Inflammatory macrophage (primary cell): ENCODE measurements at regions not wholly inside any gene's neighbourhood (a gene's known extent, or its start where the extent isn't known, plus 50 kb on each side); places are given as distances from the start of the nearest gene placed in this dataset.

Source experiments
- DNase-seq, 2 donors: peaks; one replicate each; pipeline ENCODE4 v3.0.0-alpha.2; 2020 to 2022

DNA sequence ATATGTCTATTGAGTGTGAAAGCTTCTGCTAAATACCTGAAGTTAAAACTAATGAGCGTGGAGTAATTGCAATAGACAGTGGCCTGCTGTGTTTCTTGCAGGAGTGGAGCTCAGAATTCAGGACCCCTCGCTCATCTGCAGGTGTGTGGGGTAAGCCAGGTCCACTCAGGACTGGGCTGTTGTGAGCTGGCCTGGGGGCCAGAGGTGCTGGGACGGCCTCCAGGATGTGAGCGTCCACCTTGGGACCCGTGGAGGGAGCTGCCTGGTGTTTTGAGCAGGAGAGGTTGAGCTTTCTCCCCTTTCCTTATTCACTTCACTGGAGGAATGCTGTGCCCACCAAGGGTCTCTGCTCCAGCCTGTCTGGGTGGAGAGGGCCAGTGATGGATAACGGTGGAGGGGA lies 681.2 kb downstream of the BRD1 start:
- DNase-seq, result no peak

DNA sequence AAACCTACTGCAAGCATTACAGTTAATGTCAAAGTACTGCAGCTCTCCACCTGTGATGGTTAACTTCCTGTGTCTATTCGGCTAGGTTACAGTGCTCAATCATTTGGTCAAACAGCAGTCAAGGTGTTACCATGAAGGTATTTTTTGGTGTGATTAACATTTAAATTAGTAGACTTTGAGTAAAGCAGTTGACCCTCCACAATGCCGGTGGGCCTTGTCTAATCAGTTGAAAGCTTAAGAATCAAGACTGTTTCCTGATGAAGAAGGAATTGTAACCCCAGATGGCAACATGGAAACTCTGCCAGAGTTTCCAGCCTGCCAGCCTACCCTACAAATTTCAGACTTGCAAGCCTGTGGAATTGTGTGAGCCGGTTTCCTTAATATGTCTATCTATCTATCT lies 683.9 kb downstream of the BRD1 start:
- no peak for DNase-seq

DNA sequence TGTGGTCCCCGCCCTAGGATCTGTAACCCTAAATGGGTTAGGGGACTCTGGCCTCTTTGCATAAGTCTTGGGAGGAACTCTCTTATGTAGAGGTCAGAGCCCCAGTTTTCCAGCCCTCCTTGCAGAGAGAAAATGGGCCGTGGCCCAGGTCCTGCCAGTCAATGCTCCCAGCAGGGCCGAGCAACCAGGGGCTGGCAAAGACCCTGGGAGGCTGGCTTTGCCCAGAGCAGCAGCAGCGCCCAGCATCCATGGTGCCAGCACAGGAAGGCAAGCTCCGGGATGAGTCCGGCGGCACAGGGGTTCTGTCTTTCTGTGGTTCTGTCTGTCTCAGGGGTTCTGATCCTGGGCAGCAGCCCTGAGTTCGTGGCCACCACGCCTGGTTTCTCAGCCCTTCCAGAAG lies 684.8 kb downstream of the BRD1 start:
- DNase-seq, result no peak

DNA sequence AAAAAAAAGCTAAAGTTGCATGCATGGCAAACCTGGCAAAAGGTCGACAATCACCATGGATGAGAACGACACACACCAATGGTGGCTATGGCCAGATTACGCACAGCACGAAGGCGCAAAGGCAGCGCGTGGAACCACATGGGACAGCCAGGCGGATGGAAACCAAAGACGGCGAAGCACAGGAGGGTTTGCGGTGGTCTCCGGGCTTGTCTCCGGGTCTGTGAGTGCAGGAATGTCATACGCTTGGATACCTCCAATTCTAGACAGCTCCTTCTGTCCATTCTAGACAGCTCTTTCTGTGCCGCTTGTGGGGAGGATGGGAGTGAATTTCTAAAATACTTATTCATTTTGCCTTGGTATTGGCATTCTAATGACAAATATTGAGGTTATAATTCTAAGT lies 685.4 kb downstream of the BRD1 start:
- no peak for DNase-seq

DNA sequence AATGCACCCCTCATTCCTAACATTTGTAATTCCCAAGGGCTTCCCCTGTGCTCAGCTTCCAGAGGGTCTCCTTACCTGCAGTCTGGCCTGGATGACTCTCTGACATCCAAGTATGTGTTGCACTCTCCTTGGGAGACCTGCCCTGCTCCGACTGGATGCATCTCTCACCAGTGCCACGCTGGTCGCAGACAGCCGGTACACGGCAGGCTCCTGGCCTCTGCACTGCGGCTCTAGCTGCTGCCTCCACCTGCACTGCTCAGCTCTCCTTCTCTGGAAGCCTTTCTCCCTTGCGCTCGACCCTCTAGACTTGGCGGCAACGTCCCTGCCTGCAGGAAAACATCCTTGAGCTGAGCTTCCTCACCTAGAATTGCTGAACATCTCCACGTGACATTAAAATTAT lies 685.9 kb downstream of the BRD1 start:
- DNase-seq, result no peak

DNA sequence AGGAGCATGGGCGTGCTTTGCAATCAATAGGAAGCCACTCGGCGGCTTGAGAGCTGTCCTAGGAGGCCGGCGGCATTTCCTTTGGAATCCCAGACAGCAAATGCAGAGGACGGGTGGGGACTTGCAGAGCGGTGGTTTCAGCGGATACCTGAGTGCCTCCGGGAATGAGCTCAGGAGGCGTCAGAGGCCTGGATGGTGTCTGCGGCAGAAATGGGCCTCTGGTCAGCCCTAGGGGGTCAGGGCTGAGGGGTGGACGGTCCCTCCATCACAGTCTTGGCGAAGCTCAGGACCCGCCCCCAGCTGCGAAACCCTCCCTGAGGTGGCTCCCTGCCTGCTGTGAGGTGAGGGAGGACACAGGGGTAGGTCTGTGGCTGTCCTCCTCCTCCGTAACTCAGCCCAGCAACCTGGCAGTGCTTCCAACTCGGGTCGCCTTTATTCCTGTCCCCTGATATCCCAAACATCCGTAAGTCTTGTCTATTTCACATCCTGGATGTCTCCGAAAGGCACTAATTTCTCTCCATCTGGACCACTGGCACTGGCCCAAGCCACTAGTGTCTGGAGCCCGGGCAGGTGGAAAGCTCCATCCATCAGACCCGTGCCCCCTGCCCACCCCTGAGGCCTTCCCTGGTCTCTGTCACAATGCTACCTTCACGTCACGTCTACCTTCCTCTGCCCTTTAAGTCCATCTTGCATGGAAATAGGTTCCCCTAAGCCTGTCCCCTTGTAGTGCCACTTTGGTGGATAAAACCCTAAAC lies 686.6 kb downstream of the BRD1 start:
- no peak for DNase-seq

DNA sequence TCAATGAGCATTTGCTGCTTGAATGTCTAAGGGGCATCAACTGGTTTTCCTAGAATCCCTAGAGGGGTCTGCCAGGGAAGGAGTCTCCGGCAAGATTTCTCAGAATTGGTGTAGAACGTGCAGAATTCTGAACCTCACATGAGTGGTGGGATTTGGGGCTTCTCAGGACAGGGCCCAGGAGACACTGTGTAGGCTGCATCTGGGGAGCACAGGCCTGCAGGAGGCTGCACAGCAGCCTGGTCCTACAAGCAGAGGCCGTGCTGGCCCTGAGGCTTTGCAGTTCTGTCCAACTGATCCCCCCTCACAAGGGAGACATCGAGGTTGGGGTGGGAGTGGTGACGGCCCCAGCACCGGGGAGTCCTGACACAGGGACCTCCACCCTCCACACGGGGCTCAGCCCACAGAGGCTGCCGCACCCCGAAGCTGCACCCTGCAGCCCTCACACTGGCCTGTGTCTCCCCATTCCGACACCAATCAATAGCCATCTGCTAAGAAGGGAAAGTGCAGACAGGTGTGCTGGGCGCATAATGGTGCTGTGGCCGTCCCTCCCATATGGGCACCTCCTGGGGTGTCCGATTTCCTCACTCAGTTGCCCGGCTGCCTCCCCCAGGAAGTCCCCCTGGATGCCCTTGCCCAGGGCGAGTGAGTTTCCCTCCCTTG lies 688.1 kb downstream of the BRD1 start:
- DNase-seq, result no peak

DNA sequence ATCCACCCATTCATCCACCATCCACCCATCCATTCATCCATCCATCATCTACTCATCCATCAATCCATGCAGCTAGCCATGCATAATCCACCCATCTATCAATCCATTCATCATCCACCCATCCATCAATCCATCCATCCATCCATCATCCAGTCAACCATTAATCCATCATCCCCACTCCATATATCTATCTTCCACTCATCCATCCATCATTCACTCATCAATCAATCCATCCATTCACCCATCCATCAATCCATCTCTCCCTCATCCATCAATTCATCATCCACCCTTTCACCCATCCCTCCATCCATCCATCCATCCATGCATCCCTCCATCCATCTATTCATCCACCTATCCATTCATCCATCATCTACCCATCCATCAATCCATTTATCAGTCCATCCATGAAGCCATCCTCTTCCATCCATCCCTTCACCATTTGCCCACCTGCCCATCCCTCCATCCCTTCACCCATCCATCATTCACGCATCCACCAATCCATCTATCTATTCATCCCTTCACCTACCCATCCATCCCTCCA lies 689.4 kb downstream of the BRD1 start:
- no peak for DNase-seq

DNA sequence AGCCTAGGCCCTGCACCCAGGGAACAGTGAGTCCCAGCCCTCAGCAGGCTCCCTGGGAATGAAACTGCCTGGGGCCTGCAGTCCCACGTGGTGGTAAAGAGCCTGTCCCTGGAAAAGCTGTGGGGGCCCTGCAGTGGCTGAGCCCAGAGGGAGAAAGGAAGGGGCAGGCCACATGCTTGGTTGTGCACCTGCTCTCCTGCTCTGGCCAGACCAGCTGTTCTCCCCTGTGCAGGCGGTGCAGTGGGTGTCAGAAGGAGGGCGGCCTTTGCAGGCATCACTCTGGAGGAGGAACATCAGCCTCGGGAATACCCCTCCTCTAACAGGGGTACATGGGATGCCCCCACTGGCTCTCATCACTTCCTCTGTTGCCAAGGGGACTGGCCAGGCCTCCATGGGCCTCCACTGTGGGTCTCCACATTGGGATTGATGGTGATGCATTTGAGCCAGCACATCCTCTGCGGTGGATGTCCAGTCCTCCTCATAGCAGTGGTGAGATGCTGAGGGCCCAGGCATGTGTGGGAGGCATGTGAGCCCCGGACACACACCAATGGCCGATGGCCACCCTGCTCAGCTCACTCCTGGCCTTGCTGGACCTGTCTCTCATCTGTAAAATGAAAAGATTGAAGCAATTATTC lies 690.4 kb downstream of the BRD1 start:
- no peak for DNase-seq

DNA sequence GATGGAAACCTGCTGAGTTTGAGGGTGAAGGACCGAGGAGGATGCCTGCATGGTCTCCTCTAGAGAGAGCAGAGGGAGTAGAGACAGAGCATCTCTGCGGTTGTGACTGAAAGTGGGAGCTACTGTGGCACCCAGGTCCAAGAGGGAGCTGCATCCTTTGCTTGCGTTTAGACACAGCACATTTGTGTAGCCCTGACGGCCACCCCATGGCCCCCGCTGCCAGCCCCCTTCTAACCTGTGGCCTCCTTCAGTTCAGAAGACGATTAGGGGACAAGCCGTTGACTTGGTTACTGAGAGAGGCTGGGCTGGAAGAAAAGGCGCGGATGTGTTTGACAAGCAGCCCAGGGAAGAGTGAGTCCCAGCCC lies 690.9 kb downstream of the BRD1 start:
- DNase-seq, result no peak

DNA sequence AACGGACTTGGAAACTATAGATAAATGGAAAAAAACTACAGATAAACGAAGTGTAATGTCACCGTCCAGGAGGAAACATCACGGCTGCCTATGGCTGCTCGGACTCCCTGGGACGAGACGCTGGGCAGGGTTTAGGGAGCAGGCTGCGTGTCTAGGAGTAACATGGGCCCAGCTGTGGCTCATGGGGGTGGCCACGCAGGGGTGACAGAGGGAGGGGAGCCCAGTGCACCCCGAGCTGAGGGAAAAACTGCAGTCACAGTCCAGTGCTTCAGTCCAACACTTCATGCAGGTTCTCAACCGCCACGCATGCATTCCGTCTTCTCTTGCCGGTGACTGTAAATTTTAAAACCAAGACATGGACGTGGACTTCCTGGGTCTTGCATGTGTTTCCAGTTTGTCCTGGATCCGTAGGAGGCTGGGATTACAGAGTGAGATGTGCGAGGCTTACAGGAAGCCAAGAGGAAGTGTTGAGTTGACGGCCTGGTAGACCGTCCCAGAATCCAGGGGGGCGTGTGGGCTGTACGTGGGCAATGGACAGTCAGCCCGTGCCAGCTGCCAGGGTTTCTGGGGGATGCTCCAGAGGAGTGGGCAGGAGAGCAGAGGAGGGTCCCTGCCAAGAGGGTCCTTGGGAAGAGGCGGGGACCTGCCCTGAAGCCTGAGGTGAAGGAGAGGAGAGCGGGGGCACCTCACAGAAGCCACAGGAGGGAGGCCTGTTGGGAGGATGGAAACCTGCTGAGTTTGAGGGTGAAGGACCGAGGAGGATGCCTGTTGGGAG lies 691.4 kb downstream of the BRD1 start:
- DNase-seq, result no peak

DNA sequence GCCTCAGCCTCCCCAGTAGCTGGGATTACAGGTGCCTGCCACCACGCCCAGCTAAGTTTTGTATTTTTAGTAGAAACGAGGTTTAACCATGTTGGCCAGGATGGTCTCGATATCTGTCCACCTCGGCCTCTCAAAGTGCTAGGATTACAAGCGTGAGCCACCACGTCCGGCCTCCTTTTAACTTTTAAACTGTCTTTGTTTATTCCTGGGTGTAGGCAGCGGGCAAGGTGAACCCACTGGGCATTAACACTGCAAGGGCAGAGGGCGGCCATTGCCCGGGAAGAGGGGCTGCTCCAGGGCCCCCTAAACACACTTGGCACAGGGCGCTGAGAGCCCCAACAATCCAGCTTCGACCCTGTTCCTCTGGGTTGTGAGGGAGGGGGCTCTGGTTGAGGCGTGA lies 693.6 kb downstream of the BRD1 start:
- no peak for DNase-seq

DNA sequence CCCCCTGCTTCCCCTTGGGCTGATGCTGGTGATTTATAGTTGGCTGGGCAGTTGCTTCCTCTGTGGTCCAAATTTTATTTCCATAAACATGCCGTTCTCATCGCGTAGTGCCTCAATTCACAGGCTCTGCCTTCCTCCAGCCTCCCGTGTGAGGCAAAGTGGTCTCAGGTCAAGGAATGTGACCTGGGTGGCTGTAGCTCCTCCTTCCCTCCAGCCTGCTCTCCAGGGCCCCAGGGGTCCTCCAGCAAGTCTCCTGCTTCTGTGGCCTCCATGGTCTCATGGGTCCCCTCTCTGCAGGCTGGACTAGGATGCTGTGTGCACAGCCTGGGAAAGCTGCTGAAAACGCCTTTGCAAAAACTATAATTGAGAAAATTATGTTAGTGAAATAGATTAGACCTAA lies 694.1 kb downstream of the BRD1 start:
- no peak for DNase-seq

DNA sequence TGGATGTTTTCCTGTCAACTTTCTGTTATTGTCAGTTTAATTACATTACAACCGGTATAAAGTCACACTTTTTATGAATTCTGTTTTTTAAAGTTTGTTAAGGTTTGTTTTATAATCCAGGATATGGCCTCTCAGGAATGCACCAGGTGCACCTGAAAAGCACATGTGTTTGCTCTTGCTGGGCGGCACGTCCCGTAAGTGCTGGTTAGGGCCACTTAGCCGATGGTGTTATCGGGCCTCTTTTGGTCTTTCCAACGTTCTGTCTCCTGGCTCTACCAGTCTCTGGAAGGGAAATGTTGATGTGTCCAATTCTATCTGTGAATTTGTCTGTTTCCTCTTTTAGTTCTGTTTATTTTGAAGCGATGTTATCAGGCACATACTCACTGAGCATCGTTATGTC lies 695.7 kb downstream of the BRD1 start:
- no peak for DNase-seq

DNA sequence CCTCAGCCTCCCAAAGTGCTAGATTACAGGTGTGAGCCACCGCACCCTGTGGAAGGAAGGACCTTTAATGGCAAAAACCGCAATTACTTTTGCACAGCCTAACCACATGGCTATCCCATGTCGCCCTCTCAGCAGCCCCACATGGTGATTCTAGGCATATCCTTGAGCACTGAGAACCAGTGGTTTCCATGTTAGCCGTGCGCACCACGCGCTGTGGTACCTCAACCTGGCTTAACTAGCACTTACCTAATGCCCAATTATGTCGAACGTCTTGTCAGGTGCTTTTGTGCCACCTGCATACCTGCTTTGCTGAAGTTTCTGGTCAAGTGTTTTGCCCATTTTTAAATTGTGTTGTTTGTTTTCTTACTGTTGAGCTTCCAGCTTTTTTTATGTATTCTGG lies 697.9 kb downstream of the BRD1 start:
- no peak for DNase-seq

DNA sequence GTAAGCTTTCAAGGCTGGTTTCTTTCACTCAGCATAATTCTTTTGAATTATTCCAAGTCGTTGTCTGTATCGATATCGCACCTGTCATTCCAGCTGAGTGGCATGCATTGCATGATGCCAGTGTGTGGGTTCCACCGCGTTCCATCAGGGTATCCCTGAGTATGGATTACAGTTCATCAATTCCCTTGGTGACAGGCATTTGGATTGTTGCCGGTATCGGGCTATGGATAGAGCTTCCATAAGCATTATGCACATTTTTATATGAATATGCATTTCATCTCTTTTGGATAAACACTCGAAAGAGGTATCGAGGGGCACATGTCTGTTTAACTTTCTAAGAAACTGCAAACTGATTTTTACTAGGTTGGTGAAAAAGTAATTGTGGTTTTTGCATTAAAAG lies 698.8 kb downstream of the BRD1 start:
- DNase-seq, result no peak

DNA sequence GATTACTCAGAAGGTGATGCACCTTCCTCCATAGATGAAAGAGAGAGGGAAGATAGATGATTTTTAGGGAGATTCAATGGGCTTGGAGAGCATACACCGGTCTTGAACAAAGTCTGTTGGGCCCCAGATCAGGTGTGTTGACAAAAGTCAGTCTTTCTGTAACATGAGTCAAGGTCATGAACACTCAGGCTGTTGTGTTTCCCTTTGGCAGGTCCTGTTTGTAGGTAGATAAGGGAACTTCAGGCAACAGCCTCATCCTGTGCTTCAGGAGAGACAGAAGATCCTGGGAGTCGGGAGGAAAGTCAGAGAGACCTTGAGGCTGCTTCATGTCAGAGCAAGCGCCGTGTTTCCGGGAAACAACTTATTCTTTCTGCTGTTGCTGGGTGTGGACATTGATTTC lies 703.1 kb downstream of the BRD1 start:
- DNase-seq, result no peak

DNA sequence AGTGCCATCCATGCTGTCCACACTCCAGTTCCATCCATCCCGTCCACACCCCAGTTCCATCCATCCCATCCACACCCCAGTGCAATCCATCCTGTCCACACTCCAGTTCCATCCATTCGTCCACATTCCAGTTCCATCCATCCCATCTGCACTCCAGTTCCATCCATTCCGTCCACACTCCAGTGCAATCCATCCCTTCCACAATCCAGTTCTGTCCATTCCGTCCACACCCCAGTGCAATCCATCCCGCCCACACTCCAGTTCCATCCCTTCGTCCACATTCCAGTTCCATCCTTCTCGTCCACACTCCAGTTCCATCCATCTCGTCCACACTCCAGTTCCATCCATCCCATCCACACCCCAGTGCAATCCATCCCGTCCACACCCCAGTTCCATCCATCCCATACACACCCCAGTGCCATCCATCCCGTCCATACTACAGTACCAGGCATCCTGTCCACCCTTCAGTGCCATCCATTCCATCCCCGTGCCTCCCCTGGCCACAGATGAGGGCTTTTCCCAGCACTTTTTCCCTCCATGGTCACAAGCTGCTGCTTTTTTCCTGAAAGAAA lies 704.0 kb downstream of the BRD1 start:
- no peak for DNase-seq

DNA sequence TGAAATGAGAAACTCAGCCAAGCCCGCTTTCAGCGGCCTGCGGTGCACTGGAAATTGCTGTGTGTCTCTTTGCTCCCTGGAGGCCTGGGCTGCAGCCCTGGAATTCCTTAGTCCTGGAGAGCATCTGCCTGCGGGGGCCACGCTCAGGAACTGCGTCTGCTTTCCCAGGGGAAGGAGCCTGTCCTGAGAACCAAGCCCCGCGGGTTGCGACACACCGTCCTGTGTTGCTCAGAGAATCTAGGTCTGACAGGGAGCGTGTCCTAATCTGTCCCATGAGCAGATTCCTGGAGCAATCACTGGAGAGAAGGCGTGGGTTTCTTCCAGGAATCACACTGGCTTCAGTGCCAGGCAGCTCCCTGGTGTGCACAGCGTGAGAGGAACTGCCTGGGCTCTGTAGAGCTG lies 708.1 kb downstream of the BRD1 start:
- DNase-seq, result no peak

DNA sequence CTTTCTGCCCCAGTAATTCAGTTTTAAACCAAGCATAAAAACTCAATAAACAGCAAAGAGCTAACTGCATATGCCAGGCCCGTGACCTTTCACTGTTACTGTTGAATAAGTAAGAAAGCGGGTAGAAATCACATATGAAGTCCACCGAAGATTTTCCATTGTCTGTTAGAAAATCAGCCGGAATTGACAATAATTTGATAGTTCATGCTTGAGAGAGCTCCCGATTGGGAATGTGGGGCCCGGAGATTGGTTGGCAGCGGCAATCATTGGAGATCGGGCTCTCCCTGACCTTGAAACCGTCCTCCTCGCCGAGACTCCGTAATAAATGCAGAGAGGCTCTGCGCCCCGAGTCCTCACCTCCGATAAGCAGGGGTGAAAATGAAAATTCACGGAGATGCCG lies 709.6 kb downstream of the BRD1 start:
- DNase-seq, result no peak

DNA sequence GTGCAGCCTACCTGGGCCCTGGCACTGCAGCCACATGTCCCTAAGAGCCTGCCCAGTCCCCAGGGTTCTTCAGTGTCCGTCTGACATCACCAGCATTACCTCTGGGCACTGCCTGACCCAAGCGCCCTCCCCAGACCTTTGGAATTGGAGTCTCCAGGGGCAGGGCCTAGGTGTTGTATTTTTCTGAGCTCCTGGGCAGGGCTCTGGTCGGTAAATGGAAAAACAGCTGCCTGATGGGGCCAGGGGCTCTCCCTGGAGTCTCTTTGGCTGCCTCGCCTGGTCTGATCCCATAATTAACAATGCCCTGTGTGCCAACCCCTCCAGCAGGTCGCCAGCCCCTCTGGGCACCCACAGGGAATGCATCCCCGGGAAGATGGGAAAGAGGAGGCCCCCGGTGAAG lies 710.2 kb downstream of the BRD1 start:
- DNase-seq, result no peak

DNA sequence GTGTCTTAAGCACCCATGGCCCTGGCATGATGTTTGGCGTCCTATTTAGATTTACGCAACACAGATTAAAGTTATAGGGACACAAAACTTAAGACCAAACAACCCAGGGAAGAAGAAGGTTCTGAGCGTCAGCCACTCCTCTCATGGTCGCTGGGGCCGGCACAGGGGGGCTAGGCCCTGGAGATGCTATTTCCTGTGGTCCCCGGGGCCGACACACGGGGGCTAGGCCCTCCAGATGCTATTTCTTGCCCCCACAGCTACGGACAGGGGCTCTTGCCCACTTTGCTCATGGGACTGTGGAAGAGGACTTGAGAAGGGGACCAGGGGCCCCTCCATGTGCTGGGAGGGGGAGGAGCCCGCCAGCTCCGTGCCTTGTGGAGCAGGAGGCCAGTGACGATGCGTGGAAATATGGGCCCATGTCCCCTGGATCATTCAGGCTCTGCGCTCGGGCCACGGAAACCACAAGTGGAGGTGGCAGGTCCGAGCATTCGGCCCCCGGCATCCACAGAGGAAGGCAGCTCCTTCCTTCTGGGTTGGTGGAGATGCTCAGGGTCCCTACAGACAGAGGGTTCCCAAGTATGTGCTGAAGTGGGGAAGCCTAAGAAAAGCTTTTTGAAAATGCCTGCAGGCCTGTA lies 711.1 kb downstream of the BRD1 start:
- no peak for DNase-seq
